HepG2 (cell line): ENCODE measurements at regions not wholly inside any gene's neighbourhood (a gene's known extent, or its start where the extent isn't known, plus 50 kb on each side); places are given as distances from the start of the nearest gene placed in this dataset.

Experiments
- ATAC-seq: fragments of 200-7000 bp; cut with Tn5 transposase; 3 replicates; pipeline ENCODE4 v1.9.1; 2020; ENCODE audit warnings: mild to moderate bottlenecking, moderate library complexity
- BruUV-seq: library from RNA; stranded (reverse); fragments of 400-500 nt; replicated peaks from 2 replicates; lab custom pipeline; 2021; lab: Mats Ljungman, UMichigan
- CTCF ChIA-PET: fragments of 300-600 bp; formaldehyde crosslinking; extraction: SDS; loops from one replicate; lab custom pipeline; 2021; ENCODE audit warnings: low total read pairs, inconsistent platforms, low intra/inter-chr PET ratio; lab: Yijun Ruan, JAX
- POLR2A ChIA-PET: fragments of 350-600 bp; sonication (Branson Sonifier 250); formaldehyde crosslinking; loops from one replicate; lab custom pipeline; 2020; ENCODE audit warnings: antibody characterized with exemption, inconsistent platforms; lab: Yijun Ruan, JAX
- DNase-seq: peaks from one replicate; pipeline ENCODE4 v3.0.0-alpha.2; 2015; ENCODE audit warnings: low spot score
- FAIRE-seq: peaks from 3 replicates; lab custom pipeline; 2011; peaks lifted over from hg19 to GRCh38; lab: Jason Lieb, UNC
- H2AFZ ChIP-seq: one replicate; pipeline ENCODE4 v1.6.1; 2011; ENCODE audit warnings: low read length, inconsistent platforms
- H3K27ac ChIP-seq: fragments of 300-600 bp; 3 replicates; pipeline ENCODE4 v1.8.0; 2011; ENCODE audit warnings: mixed run types, mild to moderate bottlenecking, mixed read lengths, low read length, inconsistent platforms; ENCODE audit not compliant: insufficient read depth; ENCODE audit errors: extremely low read length
- H3K27me3 ChIP-seq, 2 experiments: fragments of 200-600 bp in 1 of 2; 2 replicates in 1 of 2; 3 replicates in 1 of 2; pipeline versions ENCODE4 v1.6.0 to v1.8.0; 2011; ENCODE audit warnings: low read length in 2 of 2, mild to moderate bottlenecking in 2 of 2, moderate library complexity in 2 of 2, inconsistent platforms in 1 of 2; ENCODE audit not compliant: insufficient read depth in 2 of 2, control insufficient read depth in 1 of 2
- H3K36me3 ChIP-seq, 2 experiments: fragments of 200-600 bp in 1 of 2; replicated peaks in 1 of 2; 2 replicates in 1 of 2; 3 replicates in 1 of 2; pipeline versions ENCODE4 v1.5.1 to v1.8.0; 2011; ENCODE audit warnings: low read length in 2 of 2, inconsistent platforms in 1 of 2; ENCODE audit not compliant: insufficient read depth in 2 of 2, control insufficient read depth in 1 of 2
- H3K4me1 ChIP-seq: 2 replicates; pipeline ENCODE4 v1.5.1; 2012; ENCODE audit warnings: low read length, inconsistent platforms; ENCODE audit not compliant: insufficient read depth
- H3K4me2 ChIP-seq: 2 replicates; pipeline ENCODE4 v1.6.0; 2011; ENCODE audit warnings: low read depth, low read length, inconsistent platforms
- H3K4me3 ChIP-seq, 3 experiments: fragments of 200-600 bp in 1 of 3; sonication (generic), shearing (Covaris generic) in 1 of 3; replicated peaks in 1 of 3; 2 replicates each; pipeline ENCODE4 v1.5.1; 2011 to 2016; ENCODE audit warnings: low read length in 3 of 3, inconsistent platforms in 2 of 3, low read depth in 2 of 3, mild to moderate bottlenecking in 2 of 3, control low read depth in 1 of 3, mixed read lengths in 1 of 3; ENCODE audit not compliant: insufficient read depth in 1 of 3
- H3K79me2 ChIP-seq: one replicate; pipeline ENCODE4 v1.6.1; 2011; ENCODE audit warnings: low read length, inconsistent platforms; ENCODE audit not compliant: insufficient read depth
- H3K9ac ChIP-seq: 2 replicates; pipeline ENCODE4 v1.6.0; 2011; ENCODE audit warnings: mild to moderate bottlenecking, low read depth, low read length, inconsistent platforms; ENCODE audit not compliant: insufficient read depth
- H3K9me3 ChIP-seq: 2 replicates; pipeline ENCODE4 v1.5.1; 2012; ENCODE audit warnings: mild to moderate bottlenecking, low read length
- H4K20me1 ChIP-seq: 2 replicates; pipeline ENCODE4 v1.6.0; 2011; ENCODE audit warnings: inconsistent platforms, mild to moderate bottlenecking, low read length, moderate library complexity; ENCODE audit not compliant: insufficient read depth
- ESRRA ChIP-seq: sonication (generic); formaldehyde crosslinking; IDR thresholded peaks from 2 replicates; pipeline ENCODE4 v1.5.1; 2020; ENCODE audit warnings: mild to moderate bottlenecking, low read depth, missing genetic modification reagents
- HOXA5 ChIP-seq: sonication (generic); formaldehyde crosslinking; IDR thresholded peaks from 2 replicates; pipeline ENCODE4 v1.4.0; 2020; ENCODE audit warnings: missing genetic modification reagents
- MTERF4 ChIP-seq: sonication (generic); formaldehyde crosslinking; IDR thresholded peaks from 2 replicates; pipeline ENCODE4 v1.8.0; 2023; ENCODE audit warnings: mild to moderate bottlenecking, missing genetic modification reagents
- NFATC3 ChIP-seq: sonication (generic); formaldehyde crosslinking; IDR thresholded peaks from 2 replicates; pipeline ENCODE4 v1.5.1; 2020; ENCODE audit warnings: mild to moderate bottlenecking, missing genetic modification reagents
- NFE2L2 ChIP-seq: fragments of 150-350 bp; IDR thresholded peaks from 2 replicates; pipeline ENCODE4 v1.6.1; 2014; ENCODE audit warnings: low read length
- PAF1 ChIP-seq: IDR thresholded peaks from 2 replicates; pipeline ENCODE4 v1.6.1; 2016; ENCODE audit warnings: missing genetic modification reagents, missing compliant biosample characterization
- RBM22 ChIP-seq: fragments of 200-400 bp; formaldehyde crosslinking; optimal IDR thresholded peaks from 2 replicates; pipeline ENCODE3; 2017; ENCODE audit warnings: mild to moderate bottlenecking, low read length, moderate library complexity
- SALL2 ChIP-seq: sonication (generic); formaldehyde crosslinking; IDR thresholded peaks from 2 replicates; pipeline ENCODE4 v1.8.1; 2023; ENCODE audit warnings: mild to moderate bottlenecking, missing genetic modification reagents, inconsistent platforms
- TBP ChIP-seq: sonication (generic); formaldehyde crosslinking; IDR thresholded peaks from 2 replicates; pipeline ENCODE4 v1.5.0; 2020; ENCODE audit warnings: missing genetic modification reagents
- TMF1 ChIP-seq: sonication (generic); formaldehyde crosslinking; IDR thresholded peaks from 2 replicates; pipeline ENCODE4 v1.8.1; 2022; ENCODE audit warnings: low read depth, missing genetic modification reagents
- ZNF143 ChIP-seq: sonication (generic); formaldehyde crosslinking; IDR thresholded peaks from 2 replicates; pipeline ENCODE4 v1.4.0; 2020; ENCODE audit warnings: missing genetic modification reagents
- ZNF180 ChIP-seq: sonication (generic); formaldehyde crosslinking; IDR thresholded peaks from 2 replicates; pipeline ENCODE4 v1.4.0; 2020; ENCODE audit warnings: low read depth, missing genetic modification reagents, borderline replicate concordance
- ZNF232 ChIP-seq: sonication (generic); formaldehyde crosslinking; IDR thresholded peaks from 2 replicates; pipeline ENCODE4 v1.4.0; 2020; ENCODE audit warnings: missing genetic modification reagents, borderline replicate concordance
- ZNF563 ChIP-seq: sonication (generic); formaldehyde crosslinking; IDR thresholded peaks from 2 replicates; pipeline ENCODE4 v1.8.0; 2022; ENCODE audit warnings: mild to moderate bottlenecking, moderate library complexity, missing genetic modification reagents
- ZNF724P ChIP-seq: sonication (generic); formaldehyde crosslinking; IDR thresholded peaks from 2 replicates; pipeline ENCODE4 v1.8.0; 2022; ENCODE audit warnings: missing genetic modification reagents, borderline replicate concordance
- ZNF747 ChIP-seq: sonication (generic); formaldehyde crosslinking; IDR thresholded peaks from 2 replicates; pipeline ENCODE4 v1.8.1; 2023; ENCODE audit warnings: missing genetic modification reagents, mild to moderate bottlenecking, borderline replicate concordance
- WGBS: methylation state at CpG from one replicate; pipeline ENCODE4 v1.1.6; 2017; ENCODE audit warnings: low lambda C conversion rate; 5-methylcytosine and 5-hydroxymethylcytosine counted together
- in situ Hi-C: cut with HindIII; loops from 2 replicates; pipeline ENCODE4 v1.10.0; 2017; ENCODE audit warnings: low pct_unique_long_range_greater_than_20kb; ENCODE audit not compliant: extremely low pct_ligation_motif_present
- intact Hi-C: fragments of 100-400 bp; cut with micrococcal nuclease; formaldehyde crosslinking; loops from one replicate; pipeline ENCODE4 v1.10.0; 2022; ENCODE audit not compliant: unreplicated experiment
- TF ChIP-seq, protein P1 (sequence below): sonication (generic); formaldehyde crosslinking; IDR thresholded peaks from 2 replicates; pipeline ENCODE4 v1.4.0; 2020; ENCODE audit warnings: missing genetic modification reagents, borderline replicate concordance

DNA sequence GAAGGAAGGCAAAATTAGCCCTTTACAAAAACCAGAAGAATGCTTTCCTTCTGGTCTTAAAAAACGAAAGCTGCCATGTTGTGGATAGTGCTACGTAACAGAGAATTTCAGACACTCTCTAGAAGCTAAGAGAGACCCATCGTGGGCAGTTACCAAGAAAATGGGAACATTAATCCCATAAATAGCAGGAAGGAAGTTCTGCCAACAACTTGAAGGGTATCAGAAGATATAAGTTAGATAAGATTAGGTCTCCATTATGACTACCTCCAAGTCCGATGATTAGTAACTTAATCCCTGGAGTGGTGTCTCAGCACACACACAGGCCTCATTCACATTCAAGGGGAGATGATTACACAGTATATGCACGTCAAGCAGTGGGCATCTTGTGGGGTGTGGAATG lies 115.7 kb upstream of the TRPC4 start:
- no peak overlapping the region for H3K4me2 ChIP-seq
- no peaks in the 10 kb centered on the region for H3K4me1 ChIP-seq
- no peaks in the 10 kb centered on the region for H3K36me3 ChIP-seq
- H3K4me3 ChIP-seq: no peak overlapping the region
- no peak for TF ChIP-seq NFE2L2
- TF ChIP-seq RBM22: no peak
- no peak for TF ChIP-seq TBP (CRISPR knock-in tag)
- no peak for TF ChIP-seq ZNF180 (CRISPR knock-in tag)
- TF ChIP-seq ZNF563: no peak
- TF ChIP-seq PAF1 (CRISPR knock-in tag): no peak
- TF ChIP-seq ZNF724P (CRISPR knock-in tag): no peak
- TF ChIP-seq ZNF143 (CRISPR knock-in tag): no peak
- TF ChIP-seq ESRRA (CRISPR knock-in tag): no peak
- TF ChIP-seq ZNF747 (CRISPR knock-in tag): no peak
- no peak for TF ChIP-seq TMF1 (CRISPR knock-in tag)
- TF ChIP-seq HOXA5: no peak
- no peak for TF ChIP-seq MTERF4 (CRISPR knock-in tag)
- TF ChIP-seq SALL2 (CRISPR knock-in tag): no peak
- no peak for TF ChIP-seq ZNF232
- TF ChIP-seq, protein P1, sequence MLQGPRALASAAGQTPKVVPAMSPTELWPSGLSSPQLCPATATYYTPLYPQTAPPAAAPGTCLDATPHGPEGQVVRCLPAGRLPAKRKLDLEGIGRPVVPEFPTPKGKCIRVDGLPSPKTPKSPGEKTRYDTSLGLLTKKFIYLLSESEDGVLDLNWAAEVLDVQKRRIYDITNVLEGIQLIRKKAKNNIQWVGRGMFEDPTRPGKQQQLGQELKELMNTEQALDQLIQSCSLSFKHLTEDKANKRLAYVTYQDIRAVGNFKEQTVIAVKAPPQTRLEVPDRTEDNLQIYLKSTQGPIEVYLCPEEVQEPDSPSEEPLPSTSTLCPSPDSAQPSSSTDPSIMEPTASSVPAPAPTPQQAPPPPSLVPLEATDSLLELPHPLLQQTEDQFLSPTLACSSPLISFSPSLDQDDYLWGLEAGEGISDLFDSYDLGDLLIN (CRISPR knock-in tag): no peak
- no peak for TF ChIP-seq NFATC3 (CRISPR knock-in tag)
- intact Hi-C loops (no loop called here), in situ Hi-C loops (no loop called here)
- no peaks in the 10 kb centered on the region for H3K9me3 ChIP-seq
- no TSS peak for BruUV-seq
- WGBS: 10% methylated on average over 5 of the region's 5 CpGs
- no peak overlapping the region for H2AFZ ChIP-seq
- no peak overlapping the region for H3K9ac ChIP-seq
- H3K27me3 ChIP-seq: no peaks in the 10 kb centered on the region
- POLR2A ChIA-PET: no interaction called here
- FAIRE-seq: no peak
- ATAC-seq: no peak
- H3K27ac ChIP-seq: no peak overlapping the region
- CTCF ChIA-PET: no interaction called here
- no peaks in the 10 kb centered on the region for H3K79me2 ChIP-seq
- no peak for DNase-seq
- no peaks in the 10 kb centered on the region for H4K20me1 ChIP-seq
